Aorta (tissue), 5 donors: ENCODE measurements at regions not wholly inside any gene's neighbourhood (a gene's known extent, or its start where the extent isn't known, plus 50 kb on each side); places are given as distances from the start of the nearest gene placed in this dataset.

ENCODE experiments used
- ATAC-seq: fragments of 200-7000 bp; cut with Tn5 transposase; one replicate; pipeline ENCODE4 v1.9.1; 2022; ENCODE audit warnings: moderate library complexity; ENCODE audit not compliant: low FRiP score
- DNase-seq, 2 donors: peaks; one replicate each; pipeline ENCODE4 v3.0.0-alpha.2; 2020
- H3K27ac ChIP-seq, 2 donors: one replicate each; pipeline ENCODE4 v1.5.1; 2013; ENCODE audit warnings: low read length in 2 of 2, mild to moderate bottlenecking in 2 of 2, moderate library complexity in 2 of 2, control low read depth in 1 of 2, inconsistent platforms in 1 of 2, low read depth in 1 of 2
- H3K27me3 ChIP-seq, 2 donors: one replicate each; pipeline ENCODE4 v1.6.1; 2013; ENCODE audit warnings: control low read depth in 1 of 2, low read length in 1 of 2, mild to moderate bottlenecking in 1 of 2, moderate library complexity in 1 of 2; ENCODE audit not compliant: insufficient read depth in 2 of 2, control insufficient read depth in 1 of 2
- H3K36me3 ChIP-seq, 2 donors: one replicate each; pipeline ENCODE4 v1.6.1; 2013; ENCODE audit warnings: control low read depth in 1 of 2, low read length in 1 of 2, mild to moderate bottlenecking in 1 of 2; ENCODE audit not compliant: insufficient read depth in 2 of 2, control insufficient read depth in 1 of 2
- H3K4me1 ChIP-seq, 2 donors: one replicate each; pipeline ENCODE4 v1.6.1; 2013; ENCODE audit warnings: low read length in 2 of 2, control low read depth in 1 of 2, mild to moderate bottlenecking in 1 of 2, moderate library complexity in 1 of 2; ENCODE audit not compliant: insufficient read depth in 2 of 2, control insufficient read depth in 1 of 2
- H3K4me3 ChIP-seq, 2 donors: one replicate each; pipeline ENCODE4 v1.5.1; 2013; ENCODE audit warnings: low read length in 2 of 2, control low read depth in 1 of 2, mild to moderate bottlenecking in 1 of 2
- H3K9me3 ChIP-seq: one replicate; pipeline ENCODE4 v1.6.1; 2013; ENCODE audit warnings: mild to moderate bottlenecking, low read length; ENCODE audit not compliant: control insufficient read depth
- WGBS, 2 donors: extraction: QIAGEN DNeasy Blood & Tissue Kit; methylation state at CpG; one replicate each; pipeline ENCODE4 v1.1.7; 2013; 5-methylcytosine and 5-hydroxymethylcytosine counted together
- intact Hi-C, 2 donors: fragments of 100-400 bp; cut with DNase I; formaldehyde crosslinking; loops; one replicate each; pipeline versions ENCODE4 v1.14.2 to v1.15.0; 2022
- donor health status: healthy with polysubstance abuse.
- donor health status: Bipolar disorder and iron deficiency.
- donor health status: DM: no; HTN: no; CAD: no.
- donor health status: DM: no; HTN: no; CAD: no.
- donor health status: DM: yes; HTN: yes; CAD: no.

- intact Hi-C loops = no loop called here
- H3K36me3 ChIP-seq = no peaks in the 10 kb centered on the region
- H3K27ac ChIP-seq = no peak overlapping the region
- ATAC-seq = no peak
- no peaks in the 10 kb centered on the region for H3K9me3 ChIP-seq
- no peaks in the 10 kb centered on the region for H3K27me3 ChIP-seq
- WGBS, 2 donors = 91 to 93% methylated on average over 7 of the region's 7 CpGs
- H3K4me1 ChIP-seq = no peaks in the 10 kb centered on the region
- DNase-seq = no peak
- H3K4me3 ChIP-seq = no peak overlapping the region
These were observed 196.7 kb downstream of the KLF6 start for GRCh38 chr10:3588346-3588745.

GRCh38 chr10:3584926-3585784 is 199.9 kb downstream of the KLF6 start:
- 78 to 79% methylated on average over 22 of the region's 22 CpGs for WGBS, 2 donors
- no peak for ATAC-seq
- DNase-seq = no peak
- Histone ChIP-seq H3K36me3 (no peaks in the 10 kb centered on the region), H3K4me3 (no peak overlapping the region), H3K27ac (no peak overlapping the region), H3K4me1 (no peaks in the 10 kb centered on the region), H3K27me3 (no peaks in the 10 kb centered on the region), H3K9me3 (no peaks in the 10 kb centered on the region)
- intact Hi-C loops = no loop called here

- Histone ChIP-seq H3K27me3 (no peaks in the 10 kb centered on the region), H3K36me3 (no peaks in the 10 kb centered on the region), H3K9me3 (peaks cover 1% of the 10 kb centered on the region), H3K27ac (no peak overlapping the region), H3K4me3 (no peak overlapping the region), H3K4me1 (no peaks in the 10 kb centered on the region)
- WGBS, 2 donors = 68 to 84% methylated on average over 8 of the region's 8 CpGs
- ATAC-seq = no peak
- no peak for DNase-seq
- intact Hi-C loops = no loop called here
These were observed 204.4 kb downstream of the KLF6 start for GRCh38 chr10:3580565-3580964.

GRCh38 chr10:3579845-3580244 is 205.2 kb downstream of the KLF6 start:
- DNase-seq = no peak
- ATAC-seq = no peak
- WGBS, 2 donors = 49 to 52% methylated on average over 3 of the region's 3 CpGs
- no peak overlapping the region for H3K27ac ChIP-seq
- no peak overlapping the region for H3K4me3 ChIP-seq
- intact Hi-C loops = no loop called here
- no peaks in the 10 kb centered on the region for H3K36me3 ChIP-seq
- no peaks in the 10 kb centered on the region for H3K4me1 ChIP-seq
- H3K27me3 ChIP-seq = no peaks in the 10 kb centered on the region
- H3K9me3 ChIP-seq = peaks cover 1% of the 10 kb centered on the region

- no peak for ATAC-seq
- H3K27me3 ChIP-seq = no peaks in the 10 kb centered on the region
- H3K9me3 ChIP-seq = peaks cover 1% of the 10 kb centered on the region
- no peak overlapping the region for H3K27ac ChIP-seq
- no peak for DNase-seq
- no peak overlapping the region for H3K4me3 ChIP-seq
- intact Hi-C loops = no loop called here
- no peaks in the 10 kb centered on the region for H3K36me3 ChIP-seq
- H3K4me1 ChIP-seq = no peaks in the 10 kb centered on the region
These were observed 206.3 kb downstream of the KLF6 start for GRCh38 chr10:3578682-3579081.

- DNase-seq (no peak), ATAC-seq (no peak)
- peaks cover 1% of the 10 kb centered on the region for H3K9me3 ChIP-seq
- peaks cover 0 to 2% of the 10 kb centered on the region in 2 donors for H3K36me3 ChIP-seq
- H3K4me1 ChIP-seq = no peaks in the 10 kb centered on the region
- 88 to 92% methylated on average over 3 of the region's 3 CpGs for WGBS, 2 donors
- no peaks in the 10 kb centered on the region for H3K27me3 ChIP-seq
- intact Hi-C loops = no loop called here
- H3K4me3 ChIP-seq = no peak overlapping the region
- H3K27ac ChIP-seq = no peak overlapping the region
These were observed 206.8 kb downstream of the KLF6 start for GRCh38 chr10:3578159-3578558.

GRCh38 chr10:3574451-3574850 is 210.6 kb downstream of the KLF6 start:
- H3K27ac ChIP-seq = no peak overlapping the region
- ATAC-seq (no peak), DNase-seq (no peak)
- peaks cover 0 to 2% of the 10 kb centered on the region in 2 donors for H3K36me3 ChIP-seq
- H3K4me1 ChIP-seq = no peaks in the 10 kb centered on the region
- no peaks in the 10 kb centered on the region for H3K27me3 ChIP-seq
- intact Hi-C loops = no loop called here
- no peak overlapping the region for H3K4me3 ChIP-seq
- H3K9me3 ChIP-seq = peaks cover 1% of the 10 kb centered on the region
- WGBS, 2 donors = 58 to 71% methylated on average over 10 of the region's 10 CpGs

- intact Hi-C loops = no loop called here
These were observed 211.5 kb downstream of the KLF6 start for GRCh38 chr10:3573498-3573897.

GRCh38 chr10:3571310-3571825 is 213.6 kb downstream of the KLF6 start:
- Histone ChIP-seq H3K4me3 (no peak overlapping the region), H3K4me1 (no peaks in the 10 kb centered on the region), H3K27ac (no peak overlapping the region), H3K27me3 (no peaks in the 10 kb centered on the region), H3K9me3 (no peaks in the 10 kb centered on the region), H3K36me3 (peaks cover 0 to 2% of the 10 kb centered on the region in 2 donors)
- DNase-seq (no peak), ATAC-seq (no peak)
- 97 to 98% methylated on average over 14 of the region's 14 CpGs for WGBS, 2 donors
- intact Hi-C loops = no loop called here

More at GRCh38 chr10:3573498-3573897, 211.5 kb downstream of the KLF6 start:
- DNase-seq = no peak
- no peak for ATAC-seq
- Histone ChIP-seq H3K36me3 (peaks cover 0 to 2% of the 10 kb centered on the region in 2 donors), H3K27ac (no peak overlapping the region), H3K9me3 (peaks cover under 1% of the 10 kb centered on the region), H3K4me1 (no peaks in the 10 kb centered on the region), H3K27me3 (no peaks in the 10 kb centered on the region), H3K4me3 (no peak overlapping the region)
- 76 to 83% methylated on average over 8 of the region's 8 CpGs for WGBS, 2 donors
